Psoas muscle (tissue), 7 donors: ENCODE measurements at regions not wholly inside any gene's neighbourhood (a gene's known extent, or its start where the extent isn't known, plus 50 kb on each side); places are given as distances from the start of the nearest gene placed in this dataset.

ENCODE experiments used
- ATAC-seq, 4 donors: fragments of 200-7000 bp; cut with Tn5 transposase; one replicate each; pipeline ENCODE4 v1.9.1; 2020; ENCODE audit warnings: moderate library complexity in 3 of 4, mild to moderate bottlenecking in 2 of 4
- DNase-seq, 2 donors: peaks; one replicate each; pipeline ENCODE4 v3.0.0-alpha.2; 2020
- H3K27ac ChIP-seq: fragments of 200-600 bp; one replicate; pipeline ENCODE4 v1.8.0; 2022
- H3K27me3 ChIP-seq, 3 donors: fragments of 200-600 bp in 1 of 3; one replicate each; pipeline versions ENCODE4 v1.6.1 to v1.8.0; 2013 to 2022; ENCODE audit warnings: low read length in 2 of 3, mild to moderate bottlenecking in 2 of 3, moderate library complexity in 1 of 3; ENCODE audit not compliant: insufficient read depth in 3 of 3
- H3K36me3 ChIP-seq, 2 donors: fragments of 200-600 bp in 1 of 2; one replicate each; pipeline versions ENCODE4 v1.6.1 to v1.8.0; 2013 to 2022; ENCODE audit warnings: low read depth in 1 of 2, mild to moderate bottlenecking in 1 of 2, moderate library complexity in 1 of 2; ENCODE audit not compliant: insufficient read depth in 1 of 2
- H3K4me1 ChIP-seq: fragments of 200-600 bp; one replicate; pipeline ENCODE4 v1.8.0; 2022
- H3K4me3 ChIP-seq: fragments of 200-600 bp; one replicate; pipeline ENCODE4 v1.8.0; 2022; ENCODE audit warnings: mild to moderate bottlenecking
- H3K9me3 ChIP-seq: fragments of 200-600 bp; one replicate; pipeline ENCODE4 v1.8.0; 2022
- CTCF ChIP-seq: fragments of 200-600 bp; IDR thresholded peaks from one replicate; pipeline ENCODE4 v1.8.0; 2022; ENCODE audit warnings: antibody characterized with exemption
- WGBS, 3 donors: extraction: QIAGEN DNeasy Blood & Tissue Kit; methylation state at CpG; one replicate each; pipeline versions ENCODE4 v1.1.6 to v1.1.7; 2013; 5-methylcytosine and 5-hydroxymethylcytosine counted together
- intact Hi-C, 2 donors: fragments of 100-400 bp; cut with DNase I; formaldehyde crosslinking; loops; one replicate each; pipeline versions ENCODE4 v1.11.0 to v1.14.2; 2022
- donor health status: healthy with polysubstance abuse.
- donor health status: DM: no; HTN: no; CAD: no; lungs with moderate emphysema.
- donor health status: Bipolar disorder and iron deficiency.
- donor health status: healthy.
- donor health status: DM: yes; HTN: yes; CAD: no.
- donor health status: DM: no; HTN: no; CAD: no.
- donor health status: DM: yes; HTN: yes; CAD: no.

DNA sequence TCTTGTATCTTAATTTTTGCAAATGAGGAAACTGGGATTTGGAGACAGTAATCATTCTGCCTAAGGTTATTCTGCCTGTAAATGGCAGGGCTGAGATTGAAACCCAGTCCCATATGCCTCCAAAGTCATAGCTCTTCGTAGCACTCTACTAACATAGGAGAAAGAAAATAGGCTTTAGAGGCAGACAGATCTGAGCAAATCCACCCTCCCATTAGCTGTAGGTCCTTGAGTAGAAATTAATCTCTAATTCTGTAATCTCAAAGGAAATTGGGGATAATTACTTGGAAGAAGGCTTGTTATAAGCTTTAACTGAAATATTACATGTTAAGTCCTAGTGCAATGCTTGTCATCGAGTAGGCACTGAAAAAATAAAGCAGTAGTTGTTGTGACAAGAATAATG lies 252.1 kb upstream of the PEX5L start:
- Histone ChIP-seq H3K4me3 (no peak overlapping the region), H3K36me3 (no peaks in the 10 kb centered on the region), H3K27ac (no peak overlapping the region), H3K27me3 (no peaks in the 10 kb centered on the region), H3K4me1 (no peaks in the 10 kb centered on the region), H3K9me3 (no peaks in the 10 kb centered on the region)
- intact Hi-C loops, result no loop called here
- ATAC-seq, result no peak
- DNase-seq, result no peak
- no peak for TF ChIP-seq CTCF
- 67 to 80% (median 67%) methylated on average over 2 of the region's 2 CpGs for WGBS, 3 donors

DNA sequence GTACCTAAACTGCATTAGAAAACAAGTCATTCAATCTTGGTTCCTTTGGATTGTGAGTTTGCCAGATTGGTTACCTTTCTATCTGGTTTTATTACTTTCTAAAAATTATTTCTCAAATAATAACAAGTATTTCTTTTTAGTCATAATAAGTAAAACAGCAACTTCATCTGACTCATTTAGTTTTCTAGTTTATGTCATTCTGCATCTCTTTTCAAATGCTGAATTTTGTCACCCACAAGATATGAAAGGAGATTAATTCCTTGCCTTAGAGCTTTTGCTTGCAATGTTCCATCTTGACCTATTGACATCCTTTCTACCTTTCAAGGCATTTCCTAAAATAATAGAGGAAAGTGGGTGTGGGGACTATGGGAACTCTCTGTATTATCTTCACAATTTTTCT lies 253.6 kb upstream of the PEX5L start:
- Histone ChIP-seq H3K36me3 (no peaks in the 10 kb centered on the region), H3K4me3 (no peak overlapping the region), H3K4me1 (no peaks in the 10 kb centered on the region), H3K27ac (no peak overlapping the region), H3K27me3 (no peaks in the 10 kb centered on the region), H3K9me3 (no peaks in the 10 kb centered on the region)
- no peak for TF ChIP-seq CTCF
- intact Hi-C loops, result no loop called here
- ATAC-seq (no peak), DNase-seq (no peak)

DNA sequence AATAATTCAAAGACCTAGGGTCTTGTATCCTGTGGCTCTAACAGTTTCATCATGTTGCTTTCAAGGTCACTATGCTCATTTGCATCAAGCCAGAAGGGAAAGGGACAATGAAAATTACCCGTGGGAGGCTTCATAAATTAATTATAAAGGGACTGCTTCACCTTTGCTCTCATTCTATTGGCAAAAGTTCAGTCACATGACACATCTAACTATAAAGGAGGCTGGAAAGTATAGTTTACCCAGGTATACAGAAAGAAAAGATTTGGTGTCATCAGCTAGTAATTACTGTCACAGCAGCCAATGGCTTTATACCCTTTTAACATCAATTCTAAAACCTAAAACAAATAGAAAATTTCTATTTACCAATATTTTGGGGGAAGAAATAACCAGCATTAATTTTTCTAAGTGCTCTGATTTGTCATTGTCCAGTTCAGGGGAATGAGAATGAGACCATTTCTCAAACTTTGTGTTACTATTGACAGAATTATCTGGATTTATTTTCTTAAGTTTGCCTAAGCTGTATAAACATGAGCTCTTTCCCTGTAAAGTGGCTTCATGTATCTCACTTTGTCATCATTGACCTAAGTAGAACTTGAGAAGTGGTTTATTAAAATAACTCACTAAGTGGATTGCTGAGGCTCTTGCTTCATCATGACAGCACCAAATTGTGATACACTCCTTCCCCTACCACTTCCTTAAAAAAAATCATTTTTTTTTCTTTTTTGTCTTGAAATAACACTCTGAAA lies 257.7 kb upstream of the PEX5L start:
- no peak overlapping the region for H3K4me3 ChIP-seq
- ATAC-seq (no peak), DNase-seq (no peak)
- no peaks in the 10 kb centered on the region for H3K4me1 ChIP-seq
- intact Hi-C loops, result no loop called here
- H3K27ac ChIP-seq, result no peak overlapping the region
- H3K9me3 ChIP-seq, result no peaks in the 10 kb centered on the region
- H3K27me3 ChIP-seq, result no peaks in the 10 kb centered on the region
- WGBS, 3 donors, result 53 to 58% (median 57%) methylated on average over 1 of the region's 1 CpG
- no peak for TF ChIP-seq CTCF
- no peaks in the 10 kb centered on the region for H3K36me3 ChIP-seq

- Histone ChIP-seq H3K27me3 (no peaks in the 10 kb centered on the region), H3K9me3 (no peaks in the 10 kb centered on the region), H3K27ac (no peak overlapping the region), H3K4me3 (no peak overlapping the region), H3K36me3 (no peaks in the 10 kb centered on the region), H3K4me1 (no peaks in the 10 kb centered on the region)
- intact Hi-C loops, result no loop called here
- DNase-seq, result no peak
- 50 to 56% (median 55%) methylated on average over 2 of the region's 2 CpGs for WGBS, 3 donors
- TF ChIP-seq CTCF, result no peak
- no peak for ATAC-seq
Measured at GRCh38 chr3:180295811-180296210, 259.1 kb upstream of the PEX5L start.

DNA sequence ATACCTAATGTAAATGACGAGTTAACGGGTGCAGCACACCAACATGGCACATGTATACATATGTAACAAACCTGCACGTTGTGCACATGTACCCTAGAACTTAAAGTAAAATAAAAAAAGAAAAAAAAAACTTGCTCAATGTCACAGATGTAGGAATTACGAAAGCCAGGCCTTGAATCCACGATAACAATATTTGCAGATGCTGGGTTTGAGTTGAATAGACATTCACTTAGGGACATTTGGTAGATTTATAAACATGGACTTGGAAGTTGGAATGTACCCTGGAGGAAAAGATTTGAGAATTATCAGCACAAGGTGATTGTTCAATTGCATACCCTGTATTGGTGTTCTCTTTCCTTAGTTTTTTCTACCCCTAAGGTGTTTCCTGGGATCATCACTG lies 260.2 kb upstream of the PEX5L start:
- Histone ChIP-seq H3K36me3 (no peaks in the 10 kb centered on the region), H3K27ac (no peak overlapping the region), H3K4me3 (no peak overlapping the region), H3K27me3 (no peaks in the 10 kb centered on the region), H3K9me3 (no peaks in the 10 kb centered on the region), H3K4me1 (no peaks in the 10 kb centered on the region)
- no peak for TF ChIP-seq CTCF
- no peak for ATAC-seq
- no peak for DNase-seq
- 74 to 87% (median 79%) methylated on average over 5 of the region's 5 CpGs for WGBS, 3 donors
- intact Hi-C loops, result no loop called here
